GM12875 (cell line): ENCODE measurements at regions not wholly inside any gene's neighbourhood (a gene's known extent, or its start where the extent isn't known, plus 50 kb on each side); places are given as distances from the start of the nearest gene placed in this dataset.

ENCODE experiments used
- H3K4me3 ChIP-seq: one replicate; pipeline ENCODE4 v1.5.1; 2011; ENCODE audit warnings: low read depth, low read length, control low read depth
- CTCF ChIP-seq: IDR thresholded peaks from 2 replicates; pipeline ENCODE4 v1.5.1; 2011; ENCODE audit warnings: low read depth, mild to moderate bottlenecking, control low read depth, inconsistent platforms, low read length, moderate library complexity, borderline replicate concordance; ENCODE audit not compliant: insufficient read depth

GRCh38 chr2:22485486-22485885 is 899.5 kb upstream of the KLHL29 start:
- TF ChIP-seq CTCF: no peak
- H3K4me3 ChIP-seq: no peak overlapping the region

GRCh38 chr2:22486343-22486742 is 898.6 kb upstream of the KLHL29 start:
- TF ChIP-seq CTCF: no peak
- no peak overlapping the region for H3K4me3 ChIP-seq

- TF ChIP-seq CTCF: no peak
- H3K4me3 ChIP-seq: no peak overlapping the region
These were observed 897.9 kb upstream of the KLHL29 start for GRCh38 chr2:22487036-22487435.

GRCh38 chr2:22487541-22487940 is 897.4 kb upstream of the KLHL29 start:
- H3K4me3 ChIP-seq: no peak overlapping the region
- TF ChIP-seq CTCF: no peak

GRCh38 chr2:22491442-22491841 is 893.5 kb upstream of the KLHL29 start:
- TF ChIP-seq CTCF: no peak
- H3K4me3 ChIP-seq: no peak overlapping the region

GRCh38 chr2:22494156-22494555 is 890.8 kb upstream of the KLHL29 start:
- H3K4me3 ChIP-seq: no peak overlapping the region
- TF ChIP-seq CTCF: no peak

- TF ChIP-seq CTCF: no peak
- no peak overlapping the region for H3K4me3 ChIP-seq
These were observed 887.9 kb upstream of the KLHL29 start for GRCh38 chr2:22497064-22497463.
